GM12864 (cell line): ENCODE measurements at regions not wholly inside any gene's neighbourhood (a gene's known extent, or its start where the extent isn't known, plus 50 kb on each side); places are given as distances from the start of the nearest gene placed in this dataset.

Experiments used
- DNase-seq: peaks from one replicate; pipeline ENCODE4 v3.0.0-alpha.2; 2011; ENCODE audit warnings: low read depth
- H3K4me3 ChIP-seq: 2 replicates; pipeline ENCODE4 v1.5.1; 2011; ENCODE audit warnings: mild to moderate bottlenecking, low read depth, low read length, control low read depth
- TF ChIP-seq, protein P1 (sequence below): IDR thresholded peaks from 2 replicates; pipeline ENCODE4 v1.5.1; 2011; ENCODE audit warnings: low read depth, mild to moderate bottlenecking, moderate library complexity, low read length, control low read depth, inconsistent platforms; ENCODE audit errors: missing control alignments

DNA sequence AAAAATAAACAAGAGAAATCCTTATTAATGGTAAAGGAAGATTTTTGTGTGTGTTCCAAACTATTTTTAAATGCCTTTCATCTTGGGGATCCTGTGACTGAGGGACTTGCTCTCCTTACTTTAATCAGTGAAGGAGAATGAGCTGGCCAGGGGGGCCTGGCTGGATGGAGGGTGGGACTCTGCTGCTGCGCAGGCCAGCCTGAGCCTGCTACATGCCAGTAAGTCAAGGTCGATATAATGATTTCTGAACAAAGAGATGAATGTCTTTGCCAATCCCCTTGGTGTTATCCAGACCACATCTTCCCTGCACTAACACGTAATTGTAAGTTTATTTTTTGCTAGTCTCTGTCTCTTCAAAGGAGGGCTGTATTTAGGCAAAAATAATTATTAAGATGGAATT is 1679.2 kb upstream of the TENM3 start:
- H3K4me3 ChIP-seq, result no peak overlapping the region
- DNase-seq, result no peak
- TF ChIP-seq, protein P1, sequence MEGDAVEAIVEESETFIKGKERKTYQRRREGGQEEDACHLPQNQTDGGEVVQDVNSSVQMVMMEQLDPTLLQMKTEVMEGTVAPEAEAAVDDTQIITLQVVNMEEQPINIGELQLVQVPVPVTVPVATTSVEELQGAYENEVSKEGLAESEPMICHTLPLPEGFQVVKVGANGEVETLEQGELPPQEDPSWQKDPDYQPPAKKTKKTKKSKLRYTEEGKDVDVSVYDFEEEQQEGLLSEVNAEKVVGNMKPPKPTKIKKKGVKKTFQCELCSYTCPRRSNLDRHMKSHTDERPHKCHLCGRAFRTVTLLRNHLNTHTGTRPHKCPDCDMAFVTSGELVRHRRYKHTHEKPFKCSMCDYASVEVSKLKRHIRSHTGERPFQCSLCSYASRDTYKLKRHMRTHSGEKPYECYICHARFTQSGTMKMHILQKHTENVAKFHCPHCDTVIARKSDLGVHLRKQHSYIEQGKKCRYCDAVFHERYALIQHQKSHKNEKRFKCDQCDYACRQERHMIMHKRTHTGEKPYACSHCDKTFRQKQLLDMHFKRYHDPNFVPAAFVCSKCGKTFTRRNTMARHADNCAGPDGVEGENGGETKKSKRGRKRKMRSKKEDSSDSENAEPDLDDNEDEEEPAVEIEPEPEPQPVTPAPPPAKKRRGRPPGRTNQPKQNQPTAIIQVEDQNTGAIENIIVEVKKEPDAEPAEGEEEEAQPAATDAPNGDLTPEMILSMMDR, result no peak

- no peak for DNase-seq
- no peak overlapping the region for H3K4me3 ChIP-seq
- TF ChIP-seq, protein P1, result no peak
Measured at GRCh38 chr4:180564448-180564847, 1678.8 kb upstream of the TENM3 start.

GRCh38 chr4:180565856-180566431 is 1677.3 kb upstream of the TENM3 start:
- DNase-seq, result no peak
- TF ChIP-seq, protein P1, result no peak
- no peak overlapping the region for H3K4me3 ChIP-seq

- DNase-seq, result no peak
- H3K4me3 ChIP-seq, result no peak overlapping the region
- TF ChIP-seq, protein P1, result no peak
Measured at GRCh38 chr4:180566492-180566891, 1676.7 kb upstream of the TENM3 start.

DNA sequence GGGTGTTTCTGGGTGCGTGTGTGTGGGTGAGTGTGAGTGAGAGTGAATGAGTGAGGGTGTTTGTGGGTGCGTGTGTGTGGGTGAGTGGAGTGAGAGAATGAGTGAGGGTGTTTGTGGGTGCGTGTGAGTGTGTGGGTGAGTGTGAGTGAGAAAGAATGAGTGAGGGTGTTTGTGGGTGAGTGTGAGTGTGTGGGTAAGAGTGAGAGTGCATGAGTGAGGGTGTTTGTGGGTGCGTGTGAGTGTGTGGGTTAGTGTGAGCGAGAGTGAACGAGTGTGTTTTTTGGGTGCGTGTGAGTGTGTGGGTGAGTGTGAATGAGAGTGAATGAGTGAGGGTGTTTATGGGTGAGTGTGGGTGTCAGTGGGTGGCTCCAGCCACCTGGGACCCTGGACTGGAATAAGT is 1676.1 kb upstream of the TENM3 start:
- DNase-seq, result no peak
- H3K4me3 ChIP-seq, result no peak overlapping the region
- TF ChIP-seq, protein P1, result no peak

DNA sequence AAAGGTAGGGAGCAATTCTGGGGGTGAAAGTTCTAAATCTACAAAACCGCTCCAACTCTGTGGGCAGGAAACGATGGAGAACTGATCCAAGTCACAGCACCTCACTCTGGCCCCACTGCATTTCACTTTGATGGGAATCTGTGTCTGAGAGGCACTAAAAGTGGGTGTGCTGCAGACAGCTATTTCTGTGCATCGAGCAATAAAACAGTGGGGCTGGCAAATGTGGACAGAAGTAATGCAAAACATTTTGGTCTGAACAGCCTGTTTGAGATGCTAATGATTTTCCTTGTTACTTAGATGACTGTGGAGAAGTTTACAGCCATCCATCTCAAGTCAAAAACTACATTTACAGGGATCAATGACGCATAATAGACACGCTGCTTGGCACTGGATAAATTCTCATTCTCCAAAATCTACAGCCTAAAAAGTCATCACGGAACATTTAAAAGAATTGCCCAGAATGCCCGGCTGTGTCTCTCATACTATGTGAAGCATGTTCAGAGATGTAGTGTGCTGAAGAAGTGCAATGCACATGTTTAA is 1671.6 kb upstream of the TENM3 start:
- DNase-seq, result no peak
- no peak overlapping the region for H3K4me3 ChIP-seq
- TF ChIP-seq, protein P1, result no peak

DNA sequence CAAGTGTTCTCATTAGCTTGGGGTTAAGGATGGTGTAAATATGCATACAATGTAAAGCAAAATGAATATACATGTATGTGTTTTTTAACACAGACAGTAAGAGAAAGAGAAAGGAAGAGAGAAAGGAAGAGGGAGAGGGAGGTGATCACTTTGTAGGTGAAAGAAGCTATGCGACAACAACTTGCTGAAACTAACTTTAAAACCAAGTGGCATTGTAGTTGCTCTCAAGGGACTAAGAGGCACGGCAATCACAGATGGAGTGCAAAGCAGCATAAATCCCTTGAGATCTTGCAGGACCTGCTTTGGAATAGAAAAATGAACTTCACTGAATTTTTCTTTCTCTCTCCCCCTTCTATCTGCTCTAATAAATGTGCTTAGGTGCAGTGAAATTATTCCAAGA is 1665.0 kb upstream of the TENM3 start:
- H3K4me3 ChIP-seq, result no peak overlapping the region
- DNase-seq, result no peak
- TF ChIP-seq, protein P1, result no peak
